Transverse colon (tissue), 4 donors: ENCODE measurements at regions not wholly inside any gene's neighbourhood (a gene's known extent, or its start where the extent isn't known, plus 50 kb on each side); places are given as distances from the start of the nearest gene placed in this dataset.

Source experiments
- CTCF ChIP-seq, 5 experiments: fragments of 200-600 bp in 3 of 5; fragments of 450-650 bp in 2 of 5; sonication (generic) in 3 of 5; IDR thresholded peaks; 1 replicate in 2 of 5; 2 replicates in 3 of 5; pipeline ENCODE4 v1.5.1; 2016 to 2017; ENCODE audit warnings: antibody characterized with exemption in 5 of 5, inconsistent platforms in 3 of 5, mild to moderate bottlenecking in 2 of 5, moderate library complexity in 1 of 5
- EP300 ChIP-seq: sonication (generic); formaldehyde crosslinking; IDR thresholded peaks from one replicate; pipeline ENCODE4 v1.6.1; 2017; ENCODE audit warnings: antibody characterized with exemption, low read depth
- POLR2A ChIP-seq: fragments of 450-650 bp; IDR thresholded peaks from one replicate; pipeline ENCODE4 v1.6.1; 2016; ENCODE audit warnings: antibody characterized with exemption, mild to moderate bottlenecking, moderate library complexity
- POLR2AphosphoS5 ChIP-seq, 3 donors: sonication (generic); formaldehyde crosslinking; IDR thresholded peaks; one replicate each; pipeline ENCODE4 v1.6.1; 2016; ENCODE audit warnings: antibody characterized with exemption in 3 of 3

- TF ChIP-seq CTCF (IDR thresholded peaks at IDR 0.05) (no peak), POLR2A (no peak), POLR2AphosphoS5 (IDR thresholded peaks at IDR 0.05) (peak in 2 of 3 donors; percentile 13 to 36), EP300 (no peak)
Measured at GRCh38 chr2:71934595-71935261, 212.9 kb downstream of the CYP26B1 start.
